ENCODE measurements at regions not wholly inside any gene's neighbourhood (a gene's known extent, or its start where the extent isn't known, plus 50 kb on each side); places are given as distances from the start of the nearest gene placed in this dataset.

DNA sequence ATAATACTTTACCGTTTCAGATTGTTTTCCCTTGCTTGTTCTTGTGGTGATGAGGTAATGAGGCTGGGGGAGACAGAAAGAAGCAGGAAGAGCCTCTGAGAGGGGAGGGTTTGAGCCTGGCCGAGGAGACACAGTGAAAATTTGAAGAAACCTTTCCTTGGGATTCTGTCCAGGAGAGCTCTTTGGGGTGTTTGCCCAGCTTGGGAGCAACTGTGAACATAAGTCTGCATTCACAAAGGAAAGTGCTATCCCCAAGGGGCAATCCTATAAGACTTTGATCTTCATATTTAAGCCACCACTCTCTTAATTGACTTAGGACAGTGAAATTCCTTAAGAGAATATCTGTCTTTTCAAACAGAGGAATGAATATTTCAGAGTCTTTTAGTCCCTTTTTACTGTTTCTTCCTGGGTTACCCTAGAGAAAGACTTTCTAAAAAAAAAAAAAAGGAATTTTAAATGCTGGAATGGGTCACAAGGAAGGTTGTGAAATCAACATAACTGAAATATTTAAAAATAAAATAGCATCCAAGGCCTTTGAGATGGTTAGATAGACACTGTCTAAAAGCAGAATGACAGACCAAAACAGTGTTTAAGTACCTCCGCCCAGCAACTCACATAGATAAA is 52.5 kb upstream of the STAM2 start:
- peak overlapping the region in 3 of 4 donors; percentile 5 to 16 (median 16) for H3K27ac ChIP-seq

DNA sequence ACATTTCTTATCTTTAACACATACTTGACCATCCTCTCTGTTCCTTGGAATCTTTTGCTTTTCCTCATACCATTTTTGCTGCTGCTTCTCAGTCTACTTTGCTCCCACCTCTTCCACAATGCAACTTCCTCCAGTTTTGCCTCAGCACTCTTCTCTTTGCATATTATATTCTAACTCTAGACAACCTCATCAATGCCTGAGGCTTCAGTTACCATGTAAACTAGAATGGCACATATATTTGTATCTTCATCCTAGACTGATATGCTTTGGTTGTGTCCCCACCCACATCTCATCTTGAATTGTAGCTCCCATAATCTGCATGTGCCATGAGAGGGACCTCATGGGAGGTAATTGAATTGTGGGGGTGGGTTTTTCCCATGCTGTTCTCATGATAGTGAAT is 55.9 kb upstream of the STAM2 start:
- no peaks in the 10 kb centered on the region for H3K27me3 ChIP-seq
- TF ChIP-seq POLR2AphosphoS5 (IDR thresholded peaks at IDR 0.05) (no peak), POLR2A (IDR thresholded peaks at IDR 0.05) (no peak), EP300 (IDR thresholded peaks at IDR 0.05) (no peak)
- TF ChIP-seq, protein P1, sequence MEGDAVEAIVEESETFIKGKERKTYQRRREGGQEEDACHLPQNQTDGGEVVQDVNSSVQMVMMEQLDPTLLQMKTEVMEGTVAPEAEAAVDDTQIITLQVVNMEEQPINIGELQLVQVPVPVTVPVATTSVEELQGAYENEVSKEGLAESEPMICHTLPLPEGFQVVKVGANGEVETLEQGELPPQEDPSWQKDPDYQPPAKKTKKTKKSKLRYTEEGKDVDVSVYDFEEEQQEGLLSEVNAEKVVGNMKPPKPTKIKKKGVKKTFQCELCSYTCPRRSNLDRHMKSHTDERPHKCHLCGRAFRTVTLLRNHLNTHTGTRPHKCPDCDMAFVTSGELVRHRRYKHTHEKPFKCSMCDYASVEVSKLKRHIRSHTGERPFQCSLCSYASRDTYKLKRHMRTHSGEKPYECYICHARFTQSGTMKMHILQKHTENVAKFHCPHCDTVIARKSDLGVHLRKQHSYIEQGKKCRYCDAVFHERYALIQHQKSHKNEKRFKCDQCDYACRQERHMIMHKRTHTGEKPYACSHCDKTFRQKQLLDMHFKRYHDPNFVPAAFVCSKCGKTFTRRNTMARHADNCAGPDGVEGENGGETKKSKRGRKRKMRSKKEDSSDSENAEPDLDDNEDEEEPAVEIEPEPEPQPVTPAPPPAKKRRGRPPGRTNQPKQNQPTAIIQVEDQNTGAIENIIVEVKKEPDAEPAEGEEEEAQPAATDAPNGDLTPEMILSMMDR (IDR thresholded peaks at IDR 0.05) = no peak
- H3K4me3 ChIP-seq = no peak overlapping the region
- no peaks in the 10 kb centered on the region for H3K9me3 ChIP-seq
- H3K27ac ChIP-seq = no peak overlapping the region
- no peaks in the 10 kb centered on the region for H3K36me3 ChIP-seq
- H3K4me1 ChIP-seq = no peaks in the 10 kb centered on the region
- DNase-seq (no peak), ATAC-seq (ENCODE audit: low FRiP score in 2 of 2) (no peak)

More for the DNA sequence above, 52.5 kb upstream of the STAM2 start:
- peak in 1 of 2 donors; percentile 41 for ATAC-seq (ENCODE audit: low FRiP score in 2 of 2)
- peaks cover 3 to 10% (median 8%) of the 10 kb centered on the region in 4 donors for H3K4me1 ChIP-seq
- DNase-seq = no peak
- no peaks in the 10 kb centered on the region for H3K9me3 ChIP-seq
- no peaks in the 10 kb centered on the region for H3K27me3 ChIP-seq
- H3K4me3 ChIP-seq = no peak overlapping the region
- H3K36me3 ChIP-seq = no peaks in the 10 kb centered on the region
- 48 to 65% methylated on average over 3 of the region's 3 CpGs for WGBS, 2 donors
- TF ChIP-seq POLR2A (IDR thresholded peaks at IDR 0.05) (no peak), POLR2AphosphoS5 (IDR thresholded peaks at IDR 0.05) (no peak), EP300 (IDR thresholded peaks at IDR 0.05) (no peak)
- TF ChIP-seq, protein P1 (IDR thresholded peaks at IDR 0.05) = no peak

DNA sequence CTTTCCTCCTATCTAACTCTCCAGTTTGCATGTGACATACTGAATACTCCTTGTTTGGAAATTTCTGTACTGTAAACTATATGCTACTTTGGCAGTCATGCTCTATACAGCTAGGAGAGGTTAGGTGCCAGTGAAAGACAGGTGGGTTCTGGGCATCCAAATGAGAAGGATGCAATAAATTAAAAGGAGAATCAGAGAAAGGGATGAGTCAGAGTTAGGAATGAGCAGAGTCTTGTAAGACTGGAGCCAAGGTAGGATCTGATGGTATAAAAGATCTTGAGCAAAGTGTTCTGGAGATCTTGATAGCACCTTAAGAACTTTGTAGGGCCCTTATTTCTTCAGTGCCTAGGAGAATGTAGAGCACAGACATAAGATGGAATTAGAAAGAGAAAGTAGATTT is 58.7 kb upstream of the STAM2 start:
- TF ChIP-seq, protein P1 (IDR thresholded peaks at IDR 0.05) = no peak
- TF ChIP-seq POLR2A (IDR thresholded peaks at IDR 0.05) = no peak
- TF ChIP-seq EP300 (IDR thresholded peaks at IDR 0.05) = no peak
- TF ChIP-seq POLR2AphosphoS5 (IDR thresholded peaks at IDR 0.05) = no peak
- no peaks in the 10 kb centered on the region for H3K4me1 ChIP-seq
- no peak for ATAC-seq (ENCODE audit: low FRiP score in 2 of 2)
- H3K36me3 ChIP-seq = no peaks in the 10 kb centered on the region
- no peak overlapping the region for H3K27ac ChIP-seq
- DNase-seq = no peak
- H3K27me3 ChIP-seq = no peaks in the 10 kb centered on the region
- H3K9me3 ChIP-seq = no peaks in the 10 kb centered on the region
- no peak overlapping the region for H3K4me3 ChIP-seq

DNA sequence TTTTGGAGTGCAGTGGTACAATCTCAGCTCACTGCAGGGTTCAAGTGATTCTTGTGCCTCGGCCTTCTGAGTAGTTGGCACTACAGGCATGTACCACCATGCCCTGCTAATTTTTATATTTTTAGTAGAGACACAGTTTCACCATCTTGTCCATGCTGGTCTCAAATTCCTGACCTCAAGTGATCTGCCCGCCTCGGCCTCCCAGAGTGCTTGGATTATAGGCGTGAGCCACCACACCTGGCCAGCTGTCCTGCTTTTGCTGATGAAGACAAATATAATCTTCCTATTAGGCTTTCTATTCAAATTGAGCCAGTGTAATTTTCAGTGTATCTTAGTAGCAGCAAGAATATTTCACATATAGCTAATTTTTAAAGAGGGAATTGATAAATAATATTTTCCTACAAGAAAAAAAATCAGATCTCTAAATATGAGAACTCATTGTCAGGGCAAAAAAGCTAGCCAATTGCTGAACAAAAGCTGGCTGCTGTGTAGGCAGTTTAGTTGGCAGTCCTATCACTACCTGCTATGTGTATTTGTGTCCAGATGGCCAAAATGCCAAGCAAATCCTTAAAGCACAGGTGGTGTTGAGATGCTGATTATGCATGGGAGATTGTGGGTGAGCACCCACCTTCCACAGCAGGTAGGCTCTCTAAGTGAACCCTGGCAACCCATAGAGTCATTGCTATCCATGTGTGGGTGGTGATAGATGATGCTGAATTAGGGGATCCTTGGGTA is 60.8 kb upstream of the STAM2 start:
- Histone ChIP-seq H3K4me1 (no peaks in the 10 kb centered on the region), H3K36me3 (no peaks in the 10 kb centered on the region), H3K27me3 (no peaks in the 10 kb centered on the region), H3K9me3 (peaks cover 0 to 6% (median 0%) of the 10 kb centered on the region in 4 donors), H3K4me3 (no peak overlapping the region), H3K27ac (no peak overlapping the region)
- DNase-seq (no peak), ATAC-seq (ENCODE audit: low FRiP score in 2 of 2) (no peak)
- TF ChIP-seq EP300 (IDR thresholded peaks at IDR 0.05) (no peak), POLR2AphosphoS5 (IDR thresholded peaks at IDR 0.05) (no peak), POLR2A (IDR thresholded peaks at IDR 0.05) (no peak)
- TF ChIP-seq, protein P1 (IDR thresholded peaks at IDR 0.05) = no peak
- WGBS, 2 donors = 89 to 94% methylated on average over 4 of the region's 4 CpGs

Measured in upper lobe of left lung (tissue), 6 donors.